ENCODE measurements at regions not wholly inside any gene's neighbourhood (a gene's known extent, or its start where the extent isn't known, plus 50 kb on each side); places are given as distances from the start of the nearest gene placed in this dataset.

GRCh38 chr16:13306161-13306995 lies 405.0 kb downstream of the SHISA9 start:
- intact Hi-C loops (cut with DNase I), result no loop called here
- Histone ChIP-seq H3K36me3 (no peaks in the 10 kb centered on the region), H3K27ac (no peak overlapping the region), H3K4me3 (no peak overlapping the region), H3K27me3 (no peaks in the 10 kb centered on the region), H3K4me1 (no peaks in the 10 kb centered on the region), H3K9me3 (no peaks in the 10 kb centered on the region)
- no peak for DNase-seq
- no peak for ATAC-seq
- TF ChIP-seq, protein P1, sequence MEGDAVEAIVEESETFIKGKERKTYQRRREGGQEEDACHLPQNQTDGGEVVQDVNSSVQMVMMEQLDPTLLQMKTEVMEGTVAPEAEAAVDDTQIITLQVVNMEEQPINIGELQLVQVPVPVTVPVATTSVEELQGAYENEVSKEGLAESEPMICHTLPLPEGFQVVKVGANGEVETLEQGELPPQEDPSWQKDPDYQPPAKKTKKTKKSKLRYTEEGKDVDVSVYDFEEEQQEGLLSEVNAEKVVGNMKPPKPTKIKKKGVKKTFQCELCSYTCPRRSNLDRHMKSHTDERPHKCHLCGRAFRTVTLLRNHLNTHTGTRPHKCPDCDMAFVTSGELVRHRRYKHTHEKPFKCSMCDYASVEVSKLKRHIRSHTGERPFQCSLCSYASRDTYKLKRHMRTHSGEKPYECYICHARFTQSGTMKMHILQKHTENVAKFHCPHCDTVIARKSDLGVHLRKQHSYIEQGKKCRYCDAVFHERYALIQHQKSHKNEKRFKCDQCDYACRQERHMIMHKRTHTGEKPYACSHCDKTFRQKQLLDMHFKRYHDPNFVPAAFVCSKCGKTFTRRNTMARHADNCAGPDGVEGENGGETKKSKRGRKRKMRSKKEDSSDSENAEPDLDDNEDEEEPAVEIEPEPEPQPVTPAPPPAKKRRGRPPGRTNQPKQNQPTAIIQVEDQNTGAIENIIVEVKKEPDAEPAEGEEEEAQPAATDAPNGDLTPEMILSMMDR (IDR thresholded peaks at IDR 0.05), result no peak

- H3K27me3 ChIP-seq, result no peaks in the 10 kb centered on the region
- ATAC-seq (no peak), DNase-seq (no peak)
- no peak overlapping the region for H3K27ac ChIP-seq
- no peaks in the 10 kb centered on the region for H3K36me3 ChIP-seq
- H3K4me1 ChIP-seq, result no peaks in the 10 kb centered on the region
- no peaks in the 10 kb centered on the region for H3K9me3 ChIP-seq
- H3K4me3 ChIP-seq, result no peak overlapping the region
- intact Hi-C loops (cut with DNase I), result no loop called here
- TF ChIP-seq, protein P1 (IDR thresholded peaks at IDR 0.05), result no peak
These were observed 405.9 kb downstream of the SHISA9 start for GRCh38 chr16:13307255-13307654.

GRCh38 chr16:13307851-13308250 lies 406.5 kb downstream of the SHISA9 start:
- Histone ChIP-seq H3K9me3 (no peaks in the 10 kb centered on the region), H3K27me3 (no peaks in the 10 kb centered on the region), H3K4me1 (no peaks in the 10 kb centered on the region), H3K36me3 (no peaks in the 10 kb centered on the region), H3K27ac (no peak overlapping the region), H3K4me3 (no peak overlapping the region)
- intact Hi-C loops (cut with DNase I), result no loop called here
- TF ChIP-seq, protein P1 (IDR thresholded peaks at IDR 0.05), result no peak
- DNase-seq (no peak), ATAC-seq (no peak)

GRCh38 chr16:13312063-13312462 lies 410.7 kb downstream of the SHISA9 start:
- DNase-seq (no peak), ATAC-seq (no peak)
- TF ChIP-seq, protein P1 (IDR thresholded peaks at IDR 0.05), result no peak
- intact Hi-C loops (cut with DNase I), result no loop called here
- Histone ChIP-seq H3K4me3 (no peak overlapping the region), H3K9me3 (no peaks in the 10 kb centered on the region), H3K27me3 (no peaks in the 10 kb centered on the region), H3K36me3 (no peaks in the 10 kb centered on the region), H3K27ac (no peak overlapping the region), H3K4me1 (no peaks in the 10 kb centered on the region)

DNA sequence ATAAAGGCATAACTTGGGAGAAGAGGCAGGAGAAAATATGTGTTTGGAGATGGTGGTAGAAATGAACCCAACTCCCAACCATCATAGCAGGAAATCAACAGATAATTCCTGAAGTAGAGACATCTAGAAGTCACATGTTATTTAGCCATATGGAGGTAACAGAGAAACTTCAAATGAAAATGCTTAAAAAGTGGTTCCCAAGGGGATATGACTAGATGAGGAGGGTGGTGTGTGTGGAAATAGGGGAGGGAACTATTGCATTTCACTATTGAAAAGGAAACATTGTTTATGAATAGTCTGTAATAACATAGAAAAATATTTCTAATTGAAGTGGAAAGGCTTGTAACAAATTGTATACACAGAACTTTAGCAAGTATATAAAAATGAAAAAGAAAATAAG lies 412.0 kb downstream of the SHISA9 start:
- no peak for DNase-seq
- no peak overlapping the region for H3K27ac ChIP-seq
- intact Hi-C loops (cut with DNase I), result no loop called here
- no peak for ATAC-seq
- H3K9me3 ChIP-seq, result no peaks in the 10 kb centered on the region
- no peaks in the 10 kb centered on the region for H3K27me3 ChIP-seq
- no peak overlapping the region for H3K4me3 ChIP-seq
- H3K4me1 ChIP-seq, result no peaks in the 10 kb centered on the region
- no peaks in the 10 kb centered on the region for H3K36me3 ChIP-seq
- TF ChIP-seq, protein P1 (IDR thresholded peaks at IDR 0.05), result no peak

Data from upper lobe of right lung (tissue), 1 donor.